Tibial artery (tissue), 4 donors: ENCODE measurements at regions not wholly inside any gene's neighbourhood (a gene's known extent, or its start where the extent isn't known, plus 50 kb on each side); places are given as distances from the start of the nearest gene placed in this dataset.

Source experiments
- DNase-seq, 2 donors: peaks; one replicate each; pipeline ENCODE4 v3.0.0-alpha.2; 2019
- H3K27ac ChIP-seq, 2 donors: fragments of 200-600 bp; sonication (generic) in 1 of 2; 1 replicate in 1 of 2; 2 replicates in 1 of 2; pipeline ENCODE4 v1.5.1; 2018 to 2019; ENCODE audit warnings: mild to moderate bottlenecking in 1 of 2
- H3K27me3 ChIP-seq, 2 donors: fragments of 200-600 bp; sonication (generic) in 1 of 2; one replicate each; pipeline versions ENCODE4 v1.5.1 to v1.6.0; 2016 to 2019
- H3K36me3 ChIP-seq, 3 donors: fragments of 200-600 bp; sonication (generic) in 2 of 3; one replicate each; pipeline ENCODE4 v1.5.1; 2016 to 2019; ENCODE audit warnings: mild to moderate bottlenecking in 2 of 3
- H3K4me1 ChIP-seq, 4 donors: fragments of 200-600 bp; sonication (generic) in 2 of 4; 1 replicate in 3 of 4; 2 replicates in 1 of 4; pipeline ENCODE4 v1.5.1; 2016 to 2019
- H3K4me3 ChIP-seq, 2 donors: fragments of 200-600 bp; sonication (generic) in 1 of 2; 1 replicate in 1 of 2; 2 replicates in 1 of 2; pipeline ENCODE4 v1.5.1; 2018 to 2019; ENCODE audit warnings: mild to moderate bottlenecking in 2 of 2
- H3K9me3 ChIP-seq, 3 donors: fragments of 200-600 bp; sonication (generic) in 1 of 3; one replicate each; pipeline ENCODE4 v1.5.1; 2016 to 2019
- intact Hi-C: fragments of 100-400 bp; cut with DNase I; formaldehyde crosslinking; loops from one replicate; pipeline ENCODE4 v1.15.0; 2023; ENCODE audit warnings: low total_unique reads
- TF ChIP-seq, protein P1 (sequence below), 2 experiments: fragments of 200-600 bp in 1 of 2; fragments of 450-650 bp in 1 of 2; IDR thresholded peaks; one replicate each; pipeline ENCODE4 v1.5.1; 2017 to 2019; ENCODE audit warnings: antibody characterized with exemption in 2 of 2, mild to moderate bottlenecking in 1 of 2, moderate library complexity in 1 of 2

DNA sequence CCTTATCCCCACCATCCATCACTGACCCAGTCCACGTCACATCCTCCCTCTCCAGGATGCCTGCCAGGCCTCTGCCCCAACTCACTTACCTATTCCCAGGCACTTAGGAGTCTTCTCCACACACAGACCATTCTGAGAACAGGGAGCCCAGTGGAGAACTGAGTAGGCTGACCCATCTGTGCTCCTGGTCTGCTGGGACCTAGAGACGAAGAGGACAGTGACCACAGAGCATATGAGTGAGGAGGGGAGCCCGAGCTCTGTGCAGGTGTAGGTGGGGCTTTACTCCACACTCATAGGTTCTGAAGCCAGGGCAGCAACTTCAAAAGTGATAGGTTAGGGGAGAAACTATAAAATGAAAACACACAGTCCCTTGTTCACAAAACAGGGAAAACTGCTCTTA, 130.0 kb downstream of the NDUFA10 start:
- H3K36me3 ChIP-seq = no peaks in the 10 kb centered on the region
- no peak overlapping the region for H3K27ac ChIP-seq
- intact Hi-C loops = no loop called here
- TF ChIP-seq, protein P1, sequence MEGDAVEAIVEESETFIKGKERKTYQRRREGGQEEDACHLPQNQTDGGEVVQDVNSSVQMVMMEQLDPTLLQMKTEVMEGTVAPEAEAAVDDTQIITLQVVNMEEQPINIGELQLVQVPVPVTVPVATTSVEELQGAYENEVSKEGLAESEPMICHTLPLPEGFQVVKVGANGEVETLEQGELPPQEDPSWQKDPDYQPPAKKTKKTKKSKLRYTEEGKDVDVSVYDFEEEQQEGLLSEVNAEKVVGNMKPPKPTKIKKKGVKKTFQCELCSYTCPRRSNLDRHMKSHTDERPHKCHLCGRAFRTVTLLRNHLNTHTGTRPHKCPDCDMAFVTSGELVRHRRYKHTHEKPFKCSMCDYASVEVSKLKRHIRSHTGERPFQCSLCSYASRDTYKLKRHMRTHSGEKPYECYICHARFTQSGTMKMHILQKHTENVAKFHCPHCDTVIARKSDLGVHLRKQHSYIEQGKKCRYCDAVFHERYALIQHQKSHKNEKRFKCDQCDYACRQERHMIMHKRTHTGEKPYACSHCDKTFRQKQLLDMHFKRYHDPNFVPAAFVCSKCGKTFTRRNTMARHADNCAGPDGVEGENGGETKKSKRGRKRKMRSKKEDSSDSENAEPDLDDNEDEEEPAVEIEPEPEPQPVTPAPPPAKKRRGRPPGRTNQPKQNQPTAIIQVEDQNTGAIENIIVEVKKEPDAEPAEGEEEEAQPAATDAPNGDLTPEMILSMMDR (IDR thresholded peaks at IDR 0.05) = no peak
- DNase-seq = peak in 1 of 2 donors; percentile 38
- H3K4me1 ChIP-seq = no peaks in the 10 kb centered on the region
- H3K27me3 ChIP-seq = no peaks in the 10 kb centered on the region
- H3K9me3 ChIP-seq = no peaks in the 10 kb centered on the region
- no peak overlapping the region for H3K4me3 ChIP-seq

DNA sequence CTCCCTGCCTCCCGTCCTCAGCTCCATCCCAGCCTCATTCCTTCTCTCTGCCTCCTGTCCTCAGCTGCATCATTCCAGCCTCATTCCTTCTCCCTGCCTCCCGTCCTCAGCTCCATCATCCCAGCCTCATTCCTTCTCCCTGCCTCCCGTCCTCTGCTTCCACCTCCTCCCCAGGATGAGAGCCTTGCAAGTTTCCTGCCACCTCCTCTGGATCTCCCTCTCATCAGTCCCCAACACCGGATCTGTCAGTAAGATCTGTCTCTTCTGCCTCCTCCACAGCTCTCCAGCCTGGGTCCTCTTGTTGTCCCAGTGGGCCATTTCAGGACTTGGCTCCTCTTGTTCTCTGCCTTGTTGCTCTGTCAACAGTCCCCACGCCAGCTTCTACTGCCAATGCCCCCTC, 130.9 kb downstream of the NDUFA10 start:
- intact Hi-C loops = no loop called here
- TF ChIP-seq, protein P1 (IDR thresholded peaks at IDR 0.05) = no peak
- Histone ChIP-seq H3K36me3 (no peaks in the 10 kb centered on the region), H3K4me1 (no peaks in the 10 kb centered on the region), H3K4me3 (no peak overlapping the region), H3K27ac (no peak overlapping the region), H3K27me3 (no peaks in the 10 kb centered on the region), H3K9me3 (no peaks in the 10 kb centered on the region)
- peak in 1 of 2 donors; percentile 35 for DNase-seq

DNA sequence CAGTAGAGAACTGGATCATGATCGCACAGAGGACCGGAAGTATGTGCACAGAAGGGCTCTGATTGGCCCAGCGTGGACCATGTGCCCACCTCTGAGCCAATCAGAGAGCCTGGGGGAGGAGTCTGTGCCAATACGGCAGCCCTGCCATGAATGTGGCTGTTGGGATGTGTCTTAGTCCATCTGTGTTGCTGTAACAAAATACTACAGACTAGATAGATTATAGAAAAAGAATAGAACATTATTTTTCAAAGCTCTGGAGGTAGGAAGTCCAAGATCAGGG, 132.0 kb downstream of the NDUFA10 start:
- Histone ChIP-seq H3K27ac (no peak overlapping the region), H3K27me3 (no peaks in the 10 kb centered on the region), H3K4me3 (no peak overlapping the region), H3K36me3 (no peaks in the 10 kb centered on the region), H3K9me3 (no peaks in the 10 kb centered on the region), H3K4me1 (no peaks in the 10 kb centered on the region)
- TF ChIP-seq, protein P1 (IDR thresholded peaks at IDR 0.05) = no peak
- intact Hi-C loops = no loop called here
- peak in 1 of 2 donors; percentile 27 for DNase-seq

DNA sequence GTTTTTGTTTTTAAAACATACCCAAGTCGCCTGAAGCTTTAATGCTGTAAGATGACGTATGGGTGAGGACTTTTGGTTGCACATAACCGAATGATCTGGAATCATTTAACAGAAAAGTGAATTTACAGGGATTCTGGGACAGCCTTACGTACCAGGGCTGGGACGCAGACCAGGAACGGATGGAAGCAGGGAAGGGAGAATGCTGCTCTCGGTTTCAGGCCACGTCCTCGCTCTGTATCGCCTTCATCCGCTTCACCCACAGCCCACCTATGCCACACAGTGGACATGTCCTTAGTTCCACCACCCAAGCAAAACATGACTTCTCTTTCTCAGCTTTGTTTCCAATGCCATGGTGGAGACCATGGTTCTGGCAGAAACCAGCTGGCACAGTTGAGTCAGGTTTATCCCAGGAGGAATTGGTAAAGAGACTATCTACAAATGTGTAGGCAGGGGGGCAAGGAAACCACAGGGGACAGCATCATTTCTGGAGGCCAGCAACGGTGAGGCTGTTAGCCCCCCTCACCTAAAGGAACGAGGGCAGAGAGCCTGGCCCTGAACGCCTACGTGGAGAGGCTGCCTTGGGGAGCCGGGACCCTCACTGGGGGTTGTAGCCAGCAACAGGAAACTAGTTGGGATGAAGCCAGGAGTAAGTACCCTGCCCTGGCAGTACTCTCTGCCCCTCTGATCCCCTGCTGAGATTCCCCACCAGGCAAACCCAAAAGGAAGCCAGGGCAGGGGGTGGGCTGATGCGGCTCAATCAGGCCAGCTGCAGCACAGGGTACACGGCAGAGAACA, 132.5 kb downstream of the NDUFA10 start:
- no peak overlapping the region for H3K27ac ChIP-seq
- peak in 1 of 2 donors; percentile 48 for DNase-seq
- intact Hi-C loops = no loop called here
- no peaks in the 10 kb centered on the region for H3K36me3 ChIP-seq
- no peaks in the 10 kb centered on the region for H3K27me3 ChIP-seq
- TF ChIP-seq, protein P1 (IDR thresholded peaks at IDR 0.05) = no peak
- no peaks in the 10 kb centered on the region for H3K9me3 ChIP-seq
- H3K4me3 ChIP-seq = no peak overlapping the region
- no peaks in the 10 kb centered on the region for H3K4me1 ChIP-seq

DNA sequence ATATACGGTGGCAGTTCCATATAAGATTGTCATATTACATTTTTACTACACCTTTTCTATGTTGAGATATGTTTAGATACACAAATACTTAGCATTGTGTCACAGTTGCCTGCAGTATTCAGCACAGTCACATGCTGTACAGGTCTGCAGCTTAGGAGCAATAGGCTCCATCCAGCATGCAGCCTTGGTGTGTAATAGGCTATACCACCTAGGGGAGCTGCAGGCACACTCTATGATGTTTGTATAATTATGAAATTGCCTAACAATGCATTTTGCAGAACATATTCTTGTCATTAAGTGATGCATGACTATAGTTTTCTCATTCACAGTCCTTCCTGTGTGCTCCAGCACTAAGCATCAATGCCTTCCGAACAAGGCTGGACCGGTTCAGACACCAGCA, 133.4 kb downstream of the NDUFA10 start:
- H3K27ac ChIP-seq = no peak overlapping the region
- H3K4me3 ChIP-seq = no peak overlapping the region
- H3K36me3 ChIP-seq = no peaks in the 10 kb centered on the region
- intact Hi-C loops = no loop called here
- no peaks in the 10 kb centered on the region for H3K9me3 ChIP-seq
- no peaks in the 10 kb centered on the region for H3K27me3 ChIP-seq
- H3K4me1 ChIP-seq = no peaks in the 10 kb centered on the region
- TF ChIP-seq, protein P1 (IDR thresholded peaks at IDR 0.05) = no peak
- peak in 1 of 2 donors; percentile 19 for DNase-seq
